Dedifferentiated amniotic fluid mesenchymal stem cell (primary cell): ENCODE measurements at regions not wholly inside any gene's neighbourhood (a gene's known extent, or its start where the extent isn't known, plus 50 kb on each side); places are given as distances from the start of the nearest gene placed in this dataset.

Source experiments
- DNase-seq: peaks from one replicate; pipeline ENCODE4 v3.0.0-alpha.2; 2016; ENCODE audit errors: extremely low spot score

GRCh38 chr18:56021809-56022195 lies 433.8 kb upstream of the TCF4 start:
- DNase-seq, result no peak

GRCh38 chr18:56021136-56021808 lies 433.3 kb upstream of the TCF4 start:
- DNase-seq, result no peak

- DNase-seq, result no peak
These were observed 431.9 kb upstream of the TCF4 start for GRCh38 chr18:56019908-56020307.

GRCh38 chr18:56019156-56019555 lies 431.2 kb upstream of the TCF4 start:
- no peak for DNase-seq

GRCh38 chr18:56009411-56009810 lies 421.4 kb upstream of the TCF4 start:
- DNase-seq, result peak; percentile 73

GRCh38 chr18:56003720-56004088 lies 415.7 kb upstream of the TCF4 start:
- no peak for DNase-seq

GRCh38 chr18:56003009-56003719 lies 415.2 kb upstream of the TCF4 start:
- no peak for DNase-seq

- DNase-seq, result no peak
These were observed 413.6 kb upstream of the TCF4 start for GRCh38 chr18:56001576-56001975.

GRCh38 chr18:56000041-56000440 lies 412.0 kb upstream of the TCF4 start:
- peak; percentile 26 for DNase-seq

- no peak for DNase-seq
These were observed 411.6 kb upstream of the TCF4 start for GRCh38 chr18:55999641-56000040.

GRCh38 chr18:55998801-55999385 lies 410.9 kb upstream of the TCF4 start:
- DNase-seq, result no peak

- DNase-seq, result peak; percentile 51
These were observed 410.1 kb upstream of the TCF4 start for GRCh38 chr18:55998071-55998522.

- DNase-seq, result peak; percentile 26
These were observed 409.2 kb upstream of the TCF4 start for GRCh38 chr18:55997151-55997561.

GRCh38 chr18:55996717-55997116 lies 408.7 kb upstream of the TCF4 start:
- no peak for DNase-seq

GRCh38 chr18:55990186-55990585 lies 402.2 kb upstream of the TCF4 start:
- DNase-seq, result no peak

GRCh38 chr18:55988537-55988936 lies 400.5 kb upstream of the TCF4 start:
- no peak for DNase-seq

GRCh38 chr18:55983433-55983832 lies 395.4 kb upstream of the TCF4 start:
- peak; percentile 19 for DNase-seq

- no peak for DNase-seq
These were observed 395.0 kb upstream of the TCF4 start for GRCh38 chr18:55982992-55983391.

GRCh38 chr18:55981712-55982475 lies 393.9 kb upstream of the TCF4 start:
- DNase-seq, result no peak

GRCh38 chr18:55974521-55974920 lies 386.5 kb upstream of the TCF4 start:
- DNase-seq, result no peak

GRCh38 chr18:55968550-55968949 lies 380.6 kb upstream of the TCF4 start:
- DNase-seq, result no peak

GRCh38 chr18:55967019-55967418 lies 379.0 kb upstream of the TCF4 start:
- DNase-seq, result no peak
